Trophoblast cell (in vitro differentiated cells and primary cell): ENCODE measurements at regions not wholly inside any gene's neighbourhood (a gene's known extent, or its start where the extent isn't known, plus 50 kb on each side); places are given as distances from the start of the nearest gene placed in this dataset.

Experiments used
- DNase-seq, 2 donors: peaks; one replicate each; pipeline ENCODE4 v3.0.0-alpha.2; 2016
- H2AFZ ChIP-seq: 2 replicates; pipeline ENCODE4 v1.6.1; 2013; ENCODE audit warnings: low read length, moderate library complexity, mild to moderate bottlenecking; ENCODE audit not compliant: insufficient read depth, poor library complexity
- H2AK5ac ChIP-seq: 2 replicates; pipeline ENCODE4 v1.6.1; 2013; ENCODE audit warnings: mild to moderate bottlenecking, low read length
- H2BK120ac ChIP-seq: 2 replicates; pipeline ENCODE4 v1.6.1; 2013; ENCODE audit warnings: low read length, mild to moderate bottlenecking, moderate library complexity; ENCODE audit not compliant: insufficient read depth, poor library complexity
- H2BK12ac ChIP-seq: 2 replicates; pipeline ENCODE4 v1.6.1; 2013; ENCODE audit warnings: mild to moderate bottlenecking, low read length, moderate library complexity
- H2BK5ac ChIP-seq: 2 replicates; pipeline ENCODE4 v1.6.1; 2013; ENCODE audit warnings: low read length, low read depth, moderate library complexity, mild to moderate bottlenecking; ENCODE audit not compliant: poor library complexity
- H3K14ac ChIP-seq: 2 replicates; pipeline ENCODE4 v1.6.1; 2013; ENCODE audit warnings: mild to moderate bottlenecking, low read length
- H3K18ac ChIP-seq: 2 replicates; pipeline ENCODE4 v1.6.1; 2013; ENCODE audit warnings: mild to moderate bottlenecking, low read length
- H3K23ac ChIP-seq: 2 replicates; pipeline ENCODE4 v1.6.1; 2013; ENCODE audit warnings: low read length
- H3K27ac ChIP-seq: 2 replicates; pipeline ENCODE4 v1.5.1; 2013; ENCODE audit warnings: low read depth, mild to moderate bottlenecking, inconsistent platforms, low read length, moderate library complexity
- H3K27me3 ChIP-seq: 2 replicates; pipeline ENCODE4 v1.6.1; 2013; ENCODE audit warnings: inconsistent platforms, mild to moderate bottlenecking, low read length, moderate library complexity; ENCODE audit not compliant: insufficient read depth
- H3K36me3 ChIP-seq, 2 experiments: 1 replicate in 1 of 2; 2 replicates in 1 of 2; pipeline ENCODE4 v1.6.1; 2013; ENCODE audit warnings: low read length in 2 of 2, mild to moderate bottlenecking in 2 of 2, moderate library complexity in 1 of 2; ENCODE audit not compliant: insufficient read depth in 2 of 2, control insufficient read depth in 1 of 2
- H3K4ac ChIP-seq: 2 replicates; pipeline ENCODE4 v1.6.1; 2013; ENCODE audit warnings: low read depth, mild to moderate bottlenecking, low read length, moderate library complexity
- H3K4me1 ChIP-seq, 2 experiments: 1 replicate in 1 of 2; 2 replicates in 1 of 2; pipeline ENCODE4 v1.6.1; 2013; ENCODE audit warnings: low read length in 2 of 2, mild to moderate bottlenecking in 2 of 2, moderate library complexity in 1 of 2; ENCODE audit not compliant: insufficient read depth in 2 of 2, control insufficient read depth in 1 of 2
- H3K4me2 ChIP-seq: 2 replicates; pipeline ENCODE4 v1.6.1; 2013; ENCODE audit warnings: inconsistent platforms, mild to moderate bottlenecking, low read length, moderate library complexity
- H3K4me3 ChIP-seq: 2 replicates; pipeline ENCODE4 v1.5.1; 2013; ENCODE audit warnings: mild to moderate bottlenecking, low read depth, low read length, inconsistent platforms
- H3K79me1 ChIP-seq: one replicate; pipeline ENCODE4 v1.6.1; 2013; ENCODE audit warnings: low read length
- H3K79me2 ChIP-seq: 2 replicates; pipeline ENCODE4 v1.6.1; 2013; ENCODE audit warnings: low read length, mild to moderate bottlenecking; ENCODE audit not compliant: control insufficient read depth, insufficient read depth, poor library complexity
- H3K9ac ChIP-seq: 2 replicates; pipeline ENCODE4 v1.6.1; 2013; ENCODE audit warnings: mild to moderate bottlenecking, low read length
- H3K9me3 ChIP-seq: 2 replicates; pipeline ENCODE4 v1.6.1; 2013; ENCODE audit warnings: low read depth, mild to moderate bottlenecking, control low read depth, inconsistent platforms, low read length; ENCODE audit not compliant: insufficient read depth
- H4K12ac ChIP-seq: 2 replicates; pipeline ENCODE4 v1.6.1; 2013; ENCODE audit warnings: low read depth, mild to moderate bottlenecking, low read length, moderate library complexity
- H4K8ac ChIP-seq: 2 replicates; pipeline ENCODE4 v1.6.1; 2013; ENCODE audit warnings: low read depth, mild to moderate bottlenecking, low read length, moderate library complexity
- H4K91ac ChIP-seq: one replicate; pipeline ENCODE4 v1.6.1; 2013; ENCODE audit warnings: low read depth, mild to moderate bottlenecking, low read length, moderate library complexity
- WGBS: extraction: QIAGEN DNeasy Blood & Tissue Kit; methylation state at CpG from one replicate; pipeline ENCODE4 v1.1.7; 2013; ENCODE audit warnings: missing lambda C conversion rate; ENCODE audit not compliant: insufficient read length, insufficient coverage; ENCODE audit errors: extremely low coverage; 5-methylcytosine and 5-hydroxymethylcytosine counted together

- DNase-seq = peak in 1 of 2 donors; percentile 48
- Histone ChIP-seq H3K18ac (no peak overlapping the region), H4K12ac (no peak overlapping the region), H4K8ac (no peak overlapping the region), H3K4me2 (no peak overlapping the region), H3K27me3 (no peaks in the 10 kb centered on the region), H3K36me3 (no peaks in the 10 kb centered on the region), H2AFZ (no peak overlapping the region), H3K9ac (no peak overlapping the region), H3K4ac (no peak overlapping the region), H3K4me3 (no peak overlapping the region), H3K23ac (no peak overlapping the region), H3K4me1 (no peaks in the 10 kb centered on the region), H3K79me2 (no peaks in the 10 kb centered on the region), H2BK12ac (no peak overlapping the region), H2BK5ac (no peak overlapping the region), H3K14ac (no peak overlapping the region), H3K9me3 (no peaks in the 10 kb centered on the region), H3K27ac (no peak overlapping the region), H2AK5ac (no peak overlapping the region), H2BK120ac (no peak overlapping the region), H4K91ac (no peak overlapping the region), H3K79me1 (no peaks in the 10 kb centered on the region)
Observed at GRCh38 chr16:72552654-72553053, 380.7 kb upstream of the PMFBP1 start.

- Histone ChIP-seq H4K12ac (no peak overlapping the region), H3K79me2 (no peaks in the 10 kb centered on the region), H4K8ac (no peak overlapping the region), H3K36me3 (no peaks in the 10 kb centered on the region), H3K9ac (no peak overlapping the region), H3K14ac (no peak overlapping the region), H3K4ac (no peak overlapping the region), H3K4me3 (no peak overlapping the region), H2BK5ac (no peak overlapping the region), H2BK12ac (no peak overlapping the region), H2BK120ac (no peak overlapping the region), H2AFZ (no peak overlapping the region), H3K4me2 (no peak overlapping the region), H3K23ac (no peak overlapping the region), H3K27me3 (no peaks in the 10 kb centered on the region), H4K91ac (no peak overlapping the region), H3K4me1 (no peaks in the 10 kb centered on the region), H3K27ac (no peak overlapping the region), H3K79me1 (no peaks in the 10 kb centered on the region), H3K18ac (no peak overlapping the region), H3K9me3 (no peaks in the 10 kb centered on the region), H2AK5ac (no peak overlapping the region)
- DNase-seq = no peak
- no CpG with 5 or more reads among the region's 1 CpG for WGBS
Observed at GRCh38 chr16:72551649-72552048, 379.7 kb upstream of the PMFBP1 start.

GRCh38 chr16:72549878-72550277 is 377.9 kb upstream of the PMFBP1 start:
- Histone ChIP-seq H3K36me3 (no peaks in the 10 kb centered on the region), H3K18ac (no peak overlapping the region), H2BK120ac (no peak overlapping the region), H3K4ac (no peak overlapping the region), H3K9ac (no peak overlapping the region), H3K4me2 (no peak overlapping the region), H2AK5ac (no peak overlapping the region), H2BK5ac (no peak overlapping the region), H3K23ac (no peak overlapping the region), H4K8ac (no peak overlapping the region), H3K79me1 (no peaks in the 10 kb centered on the region), H3K27me3 (no peaks in the 10 kb centered on the region), H3K79me2 (no peaks in the 10 kb centered on the region), H2BK12ac (no peak overlapping the region), H3K27ac (no peak overlapping the region), H4K91ac (no peak overlapping the region), H3K4me1 (no peaks in the 10 kb centered on the region), H2AFZ (no peak overlapping the region), H4K12ac (no peak overlapping the region), H3K9me3 (no peaks in the 10 kb centered on the region), H3K4me3 (no peak overlapping the region), H3K14ac (no peak overlapping the region)
- WGBS = no CpG with 5 or more reads among the region's 2 CpGs
- no peak for DNase-seq

- H4K12ac ChIP-seq = no peak overlapping the region
- H3K9ac ChIP-seq = no peak overlapping the region
- no peak for DNase-seq
- H3K79me2 ChIP-seq = no peaks in the 10 kb centered on the region
- H3K27me3 ChIP-seq = no peaks in the 10 kb centered on the region
- no peak overlapping the region for H3K4ac ChIP-seq
- no peak overlapping the region for H3K4me2 ChIP-seq
- H3K18ac ChIP-seq = no peak overlapping the region
- no peaks in the 10 kb centered on the region for H3K9me3 ChIP-seq
- H3K36me3 ChIP-seq = no peaks in the 10 kb centered on the region
- no peak overlapping the region for H2BK12ac ChIP-seq
- H3K14ac ChIP-seq = no peak overlapping the region
- WGBS = no CpG with 5 or more reads among the region's 2 CpGs
- H3K4me3 ChIP-seq = no peak overlapping the region
- H2BK120ac ChIP-seq = no peak overlapping the region
- H2AK5ac ChIP-seq = no peak overlapping the region
- H2BK5ac ChIP-seq = no peak overlapping the region
- no peak overlapping the region for H3K23ac ChIP-seq
- H3K79me1 ChIP-seq = no peaks in the 10 kb centered on the region
- H4K91ac ChIP-seq = no peak overlapping the region
- no peak overlapping the region for H2AFZ ChIP-seq
- no peak overlapping the region for H3K27ac ChIP-seq
- H4K8ac ChIP-seq = no peak overlapping the region
- H3K4me1 ChIP-seq = no peaks in the 10 kb centered on the region
Observed at GRCh38 chr16:72542102-72542501, 370.1 kb upstream of the PMFBP1 start.

GRCh38 chr16:72537664-72538063 is 365.7 kb upstream of the PMFBP1 start:
- no peak overlapping the region for H2AK5ac ChIP-seq
- H3K4me3 ChIP-seq = no peak overlapping the region
- H3K79me2 ChIP-seq = no peaks in the 10 kb centered on the region
- H3K18ac ChIP-seq = no peak overlapping the region
- no peak overlapping the region for H3K4me2 ChIP-seq
- H3K79me1 ChIP-seq = no peaks in the 10 kb centered on the region
- H3K27ac ChIP-seq = no peak overlapping the region
- H4K8ac ChIP-seq = no peak overlapping the region
- H2BK120ac ChIP-seq = no peak overlapping the region
- no peak overlapping the region for H4K12ac ChIP-seq
- H3K4me1 ChIP-seq = peaks cover 0 to 4% of the 10 kb centered on the region in 2 experiments
- no peak overlapping the region for H3K9ac ChIP-seq
- DNase-seq = peak in 1 of 2 donors; percentile 24
- no peak overlapping the region for H2BK5ac ChIP-seq
- H2AFZ ChIP-seq = no peak overlapping the region
- H3K9me3 ChIP-seq = no peaks in the 10 kb centered on the region
- no peaks in the 10 kb centered on the region for H3K36me3 ChIP-seq
- no peak overlapping the region for H4K91ac ChIP-seq
- H3K27me3 ChIP-seq = no peaks in the 10 kb centered on the region
- no peak overlapping the region for H3K4ac ChIP-seq
- H3K14ac ChIP-seq = no peak overlapping the region
- H2BK12ac ChIP-seq = no peak overlapping the region
- H3K23ac ChIP-seq = no peak overlapping the region
